ENCODE measurements at regions not wholly inside any gene's neighbourhood (a gene's known extent, or its start where the extent isn't known, plus 50 kb on each side); places are given as distances from the start of the nearest gene placed in this dataset.

GRCh38 chr17:45689451-45689850 lies 94.7 kb upstream of the CRHR1 start:
- DNase-seq = no peak

DNA sequence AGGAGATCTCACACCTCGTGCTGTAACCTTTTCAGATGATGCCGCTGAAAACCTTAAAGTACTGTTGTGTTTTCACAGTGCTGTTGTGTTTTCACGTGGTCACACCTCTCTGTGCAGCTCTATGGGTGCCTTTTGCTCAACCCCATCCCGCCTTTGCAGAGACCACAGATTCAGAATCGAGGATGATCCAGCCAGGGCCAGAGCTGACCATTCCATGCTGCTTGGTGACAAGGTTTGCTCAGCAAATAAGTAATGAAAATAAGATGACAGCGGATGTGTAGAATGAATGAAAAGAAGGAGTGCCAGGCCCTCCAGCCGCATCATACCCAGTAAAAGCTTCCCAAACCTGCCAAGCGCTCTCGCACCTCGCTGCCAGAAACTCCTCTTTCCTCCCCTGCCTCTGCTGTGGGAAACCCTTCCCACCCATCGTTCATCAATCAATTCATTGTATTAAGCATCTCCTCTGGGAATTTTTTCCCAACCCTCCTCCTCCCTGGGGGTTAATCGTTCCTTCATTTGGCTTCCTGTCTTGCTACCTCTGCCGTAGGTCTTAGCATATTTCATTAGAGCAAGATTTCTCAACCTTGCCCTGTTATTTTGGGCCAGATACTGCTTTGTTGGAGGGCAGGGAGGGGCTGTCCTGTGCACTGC lies 93.4 kb upstream of the CRHR1 start:
- no peak for DNase-seq

DNA sequence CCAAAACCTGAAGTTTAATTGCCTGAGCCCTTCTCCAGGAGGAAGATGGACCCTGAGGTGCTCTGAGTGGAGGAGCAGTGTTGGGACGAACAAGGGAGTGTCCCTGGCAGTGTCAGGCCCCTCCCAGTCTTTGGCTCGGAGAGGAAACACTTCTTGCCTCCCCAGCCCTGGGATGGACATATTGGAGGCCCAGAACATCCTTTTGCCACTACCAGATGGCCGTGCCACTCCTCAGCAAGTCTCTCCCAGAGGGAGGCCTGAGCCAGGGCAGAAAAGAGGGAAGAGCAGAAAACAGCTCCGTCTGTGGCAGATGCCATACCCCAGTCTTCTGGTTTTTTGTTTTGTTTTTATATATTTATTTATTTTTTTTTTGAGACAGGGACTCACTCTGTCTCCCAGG lies 91.5 kb upstream of the CRHR1 start:
- no peak for DNase-seq

DNA sequence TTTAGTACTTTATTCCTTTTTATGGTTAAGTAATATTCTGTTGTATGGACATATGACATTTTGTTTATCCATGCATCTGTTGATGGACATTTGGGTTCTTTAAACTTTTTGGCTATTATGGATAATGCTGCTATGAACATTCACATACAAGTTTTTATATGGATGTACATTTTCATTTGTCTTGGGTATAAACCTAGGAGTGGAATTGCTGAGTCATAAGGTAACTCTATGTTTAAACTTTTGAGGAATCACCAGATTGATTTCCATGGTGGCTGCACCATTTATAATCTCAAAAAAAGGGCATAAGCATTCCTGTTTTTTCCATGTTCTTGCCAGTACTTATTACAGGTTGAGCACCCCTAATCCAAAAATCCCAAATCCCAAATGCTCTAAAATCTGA lies 90.3 kb upstream of the CRHR1 start:
- no peak for DNase-seq

DNA sequence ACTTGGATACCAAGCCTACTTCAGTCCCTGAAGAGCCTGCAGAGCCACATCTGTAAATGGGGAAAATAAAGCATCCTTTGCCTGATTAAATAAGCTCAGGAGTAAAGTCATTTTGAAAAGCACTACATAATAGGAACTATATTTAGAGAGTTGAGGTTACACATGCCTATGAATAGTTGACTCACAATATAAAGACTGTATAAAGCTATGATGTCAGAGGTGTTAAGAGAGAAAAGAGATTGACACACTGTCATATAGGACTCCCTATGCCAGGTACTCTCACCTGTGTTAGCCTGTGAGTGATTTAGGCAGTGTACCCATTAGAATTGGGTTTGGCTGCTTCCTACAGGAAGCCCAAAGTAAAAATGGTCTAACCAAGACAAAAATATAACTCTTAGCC lies 87.7 kb upstream of the CRHR1 start:
- no peak for DNase-seq

- DNase-seq = no peak
Observed at GRCh38 chr17:45697076-45697475, 87.0 kb upstream of the CRHR1 start.

DNA sequence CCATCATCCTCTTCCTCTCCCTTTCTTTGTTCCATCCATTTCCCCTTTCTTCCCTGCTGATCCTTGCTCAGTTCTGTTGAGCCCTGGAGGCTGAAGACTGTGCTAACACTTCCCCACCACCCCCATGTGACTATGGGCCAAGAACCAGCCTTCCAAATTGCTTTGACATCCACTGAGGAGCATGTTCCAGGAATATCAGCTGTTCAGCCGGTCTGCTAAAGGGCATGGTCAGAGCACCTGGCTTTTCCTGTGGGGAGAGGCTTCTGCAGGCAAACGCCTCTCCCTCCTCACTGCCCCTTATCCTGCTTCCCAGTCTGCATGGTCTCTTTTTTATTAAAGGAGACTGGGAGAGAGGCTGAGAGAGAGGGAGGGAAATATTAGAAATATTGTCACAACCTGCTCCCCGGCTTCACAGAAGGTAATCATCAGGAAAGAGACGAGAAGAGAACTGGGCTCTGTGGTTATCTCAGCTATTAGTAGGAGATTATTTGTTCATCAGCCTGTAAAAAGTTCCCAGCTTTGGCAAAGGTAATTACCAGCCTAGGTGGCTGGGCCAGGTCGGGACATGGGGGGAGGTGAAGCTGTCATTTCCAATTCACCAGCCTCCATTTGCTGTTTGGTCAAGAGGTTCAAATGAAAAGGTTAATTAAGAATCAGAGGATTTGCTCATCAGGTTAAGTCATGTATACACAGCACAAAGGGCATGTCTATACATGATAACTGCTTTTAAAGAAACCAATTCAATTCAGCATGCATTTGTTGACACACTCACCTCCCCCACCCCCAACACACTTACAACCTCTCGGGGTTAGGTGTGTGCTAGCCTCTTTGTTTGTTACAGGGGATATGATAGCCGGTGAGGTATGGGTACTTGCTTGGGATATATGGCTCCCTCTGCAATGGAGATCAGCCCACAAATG lies 83.7 kb upstream of the CRHR1 start:
- DNase-seq = no peak

DNA sequence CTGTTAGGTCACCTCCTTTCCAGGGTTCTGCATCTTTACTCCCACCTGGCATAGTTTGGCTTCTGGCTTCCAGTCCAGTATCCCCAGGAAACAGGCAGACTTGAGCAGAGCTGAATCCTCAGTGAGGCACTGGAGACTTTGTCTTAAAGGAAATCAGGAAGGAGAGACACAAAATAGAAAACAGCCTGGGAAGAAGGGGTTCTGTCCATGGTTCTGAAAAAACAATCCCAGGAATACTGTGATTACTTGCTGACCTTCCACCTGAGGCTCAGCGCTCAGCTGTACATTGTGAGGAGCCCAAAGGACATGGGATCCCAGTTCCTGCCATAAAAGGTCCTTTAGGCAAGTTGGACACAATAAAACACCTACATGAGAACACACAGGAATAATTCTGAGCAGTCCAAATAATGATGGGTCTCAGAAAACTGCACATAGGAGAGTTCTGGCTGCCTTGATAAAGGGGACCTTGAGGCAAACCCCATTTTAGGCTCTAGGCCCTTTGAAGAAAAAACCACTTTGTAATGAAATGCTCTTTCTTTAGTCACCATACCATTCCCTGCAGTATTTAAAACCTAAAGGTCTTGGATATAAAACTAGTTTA lies 81.4 kb upstream of the CRHR1 start:
- no peak for DNase-seq

DNA sequence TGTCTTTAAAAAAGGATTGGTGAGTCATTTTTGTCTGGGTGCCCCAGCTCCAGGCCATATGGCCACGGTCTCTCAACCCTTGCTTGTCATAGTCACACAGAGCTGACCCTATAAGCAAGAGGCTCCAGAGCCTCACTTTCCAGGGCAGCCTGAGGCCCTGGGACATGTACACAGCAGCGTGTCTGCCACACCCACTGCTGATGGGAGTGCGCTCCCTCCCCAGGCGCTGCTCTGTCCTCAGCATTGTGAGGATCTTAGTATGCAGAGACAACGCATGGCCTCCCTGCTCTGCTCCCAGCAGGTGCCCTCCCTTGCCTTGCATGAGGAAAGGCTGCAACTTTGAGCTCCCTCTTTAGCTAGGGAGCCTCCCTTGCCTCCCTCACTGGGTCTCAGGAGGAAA lies 80.8 kb upstream of the CRHR1 start:
- no peak for DNase-seq

DNA sequence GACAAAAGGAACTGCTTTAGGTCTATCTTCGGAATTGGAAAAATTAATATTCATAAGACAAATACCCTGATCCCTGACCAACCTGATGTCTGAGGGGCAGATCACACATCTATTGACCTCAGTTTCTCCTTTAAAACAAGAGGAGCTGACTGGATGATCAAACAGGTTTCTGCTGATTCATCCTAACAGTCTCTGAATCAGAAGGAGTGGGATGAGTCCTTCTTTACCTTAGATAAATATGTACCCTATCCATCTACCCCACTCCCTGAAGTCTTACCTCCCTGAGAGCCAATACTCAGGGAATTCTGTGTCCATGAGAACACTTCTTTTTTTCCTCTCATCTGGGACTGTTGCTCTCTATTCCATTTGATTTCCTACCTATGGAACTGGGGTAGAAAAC lies 80.3 kb upstream of the CRHR1 start:
- no peak for DNase-seq

DNA sequence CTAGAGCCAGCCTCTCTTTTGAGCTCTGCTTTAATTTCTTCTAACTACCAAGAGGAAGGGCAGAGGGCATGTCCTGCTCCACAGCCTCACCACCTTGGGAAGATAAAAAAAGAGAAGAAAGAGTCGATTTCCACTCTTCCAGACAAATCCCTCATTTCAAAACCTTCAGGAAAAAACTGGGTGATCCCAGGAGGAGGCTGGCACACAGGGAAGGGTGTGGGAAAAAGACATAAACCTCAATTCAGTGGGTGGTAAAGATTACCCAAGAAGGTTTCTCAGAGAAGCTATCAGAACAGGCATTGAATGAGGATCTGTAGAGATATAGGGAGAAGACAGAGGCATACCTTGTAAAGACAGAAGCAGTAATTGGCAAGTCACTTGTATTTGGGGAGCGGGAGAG lies 79.9 kb upstream of the CRHR1 start:
- no peak for DNase-seq

DNA sequence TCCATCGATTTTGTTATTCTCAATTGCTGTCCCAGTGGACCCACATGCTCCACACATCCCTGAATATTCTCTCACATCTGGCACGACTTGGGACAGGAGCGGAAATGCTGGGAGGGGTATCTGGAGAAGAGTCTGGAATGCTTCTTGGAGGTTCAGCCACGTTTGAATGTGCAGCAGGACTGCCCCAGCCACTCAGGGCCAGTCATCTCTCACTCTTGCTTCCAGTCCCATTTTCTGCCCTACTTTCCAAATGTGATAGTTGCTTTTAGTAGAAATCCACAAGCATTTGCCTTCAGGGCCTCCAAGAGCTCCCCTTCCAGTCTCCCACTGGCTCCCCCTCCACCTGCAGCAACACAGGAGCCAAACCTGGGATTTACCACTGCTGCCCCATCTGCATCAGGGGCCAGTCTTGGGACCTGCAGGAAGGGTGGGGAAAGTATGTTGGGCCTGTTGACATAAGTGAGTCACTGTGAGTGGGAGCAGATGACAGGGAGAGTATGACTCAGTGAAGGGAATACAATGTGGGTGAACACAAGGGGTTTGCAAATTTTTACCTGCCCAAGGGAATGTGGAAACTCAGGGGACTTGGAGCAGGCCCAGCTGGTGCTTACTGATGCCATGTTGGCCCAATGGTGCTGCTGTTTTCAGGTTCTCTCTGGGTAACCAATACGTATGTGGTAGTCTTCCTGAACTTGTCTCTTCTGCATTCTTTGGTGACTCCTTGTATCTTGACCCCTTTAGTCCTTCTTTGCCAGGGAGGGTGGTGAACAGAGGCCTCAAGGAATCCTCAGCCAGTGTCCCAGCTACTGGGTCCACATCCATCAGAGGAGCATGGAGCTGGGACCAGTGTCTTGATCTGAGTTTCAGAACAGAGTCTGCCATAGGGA lies 78.8 kb upstream of the CRHR1 start:
- DNase-seq = no peak

DNA sequence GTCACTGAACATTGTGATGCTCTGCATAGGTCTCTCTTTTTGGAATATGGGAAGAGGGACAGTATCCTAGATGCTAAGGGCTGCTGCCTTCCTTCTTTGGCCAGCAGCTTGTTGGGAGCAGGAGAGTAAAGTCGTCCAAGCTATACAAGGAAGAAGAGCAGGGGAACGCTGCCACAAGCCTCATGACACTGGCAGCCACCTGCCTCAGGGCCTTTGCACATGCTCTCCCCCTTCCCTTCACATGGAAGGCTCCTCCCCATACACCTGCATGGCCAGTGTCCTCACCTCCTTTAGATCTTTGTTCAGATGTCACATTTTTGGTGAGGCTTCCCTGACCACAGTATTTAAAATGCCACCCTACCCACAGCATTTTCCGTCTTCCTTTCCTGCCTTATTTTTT lies 78.1 kb upstream of the CRHR1 start:
- DNase-seq = no peak

DNA sequence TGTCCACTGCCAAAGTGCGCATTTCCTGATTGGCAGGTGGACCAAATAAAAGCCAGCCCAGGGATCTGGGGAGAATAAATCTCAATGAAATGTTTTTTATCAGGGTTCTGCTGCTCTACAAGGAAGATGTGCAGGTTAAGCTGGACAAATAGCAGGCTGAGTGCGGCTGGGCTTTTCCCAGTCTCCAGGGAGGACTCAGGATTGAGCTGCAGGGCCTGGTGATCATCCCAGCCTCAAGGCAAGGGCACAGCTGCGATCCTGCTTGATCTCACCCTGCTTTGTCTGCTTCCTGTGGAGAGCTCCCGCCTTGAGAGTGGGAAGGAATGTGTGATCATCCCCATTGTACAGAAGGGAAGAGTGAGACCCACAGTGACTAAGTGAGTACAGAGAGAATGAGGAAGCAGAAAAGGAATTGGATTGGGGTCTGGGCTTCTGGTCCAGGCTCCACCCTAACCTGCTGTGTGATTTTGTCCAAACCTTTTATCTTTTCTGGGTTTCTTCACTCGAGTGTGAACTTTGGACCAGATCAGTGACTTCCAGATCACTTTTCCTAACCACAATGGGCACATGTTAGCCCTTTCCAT lies 75.3 kb upstream of the CRHR1 start:
- no peak for DNase-seq

DNA sequence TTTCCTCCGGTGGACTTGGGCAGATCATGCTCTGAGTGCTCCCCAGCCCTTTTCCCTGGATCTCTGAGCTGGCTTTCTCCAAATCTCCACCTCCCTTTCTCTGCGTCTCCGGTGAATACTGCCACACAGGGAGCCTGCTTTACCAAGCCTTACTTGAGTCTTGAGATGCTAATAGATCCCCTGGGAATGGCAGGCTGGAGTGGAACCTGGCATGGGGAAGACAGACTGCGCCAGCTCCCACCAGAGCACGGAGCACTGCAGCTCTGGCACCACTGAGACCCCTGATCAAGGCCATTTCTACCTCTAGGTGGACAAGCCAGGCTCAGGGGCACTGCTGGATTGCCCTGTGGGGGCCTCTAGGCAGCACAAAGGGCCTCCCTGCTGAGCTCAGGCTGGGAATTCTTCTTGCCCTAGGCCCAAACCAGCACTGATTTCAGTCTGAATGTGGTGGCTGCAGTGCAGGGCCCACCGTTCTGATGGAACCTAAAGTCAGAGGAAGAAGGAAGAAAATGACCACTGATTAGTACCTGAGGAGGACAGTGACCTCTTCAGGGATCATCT lies 74.3 kb upstream of the CRHR1 start:
- no peak for DNase-seq

GRCh38 chr17:45715787-45716186 lies 68.3 kb upstream of the CRHR1 start:
- no peak for DNase-seq

DNA sequence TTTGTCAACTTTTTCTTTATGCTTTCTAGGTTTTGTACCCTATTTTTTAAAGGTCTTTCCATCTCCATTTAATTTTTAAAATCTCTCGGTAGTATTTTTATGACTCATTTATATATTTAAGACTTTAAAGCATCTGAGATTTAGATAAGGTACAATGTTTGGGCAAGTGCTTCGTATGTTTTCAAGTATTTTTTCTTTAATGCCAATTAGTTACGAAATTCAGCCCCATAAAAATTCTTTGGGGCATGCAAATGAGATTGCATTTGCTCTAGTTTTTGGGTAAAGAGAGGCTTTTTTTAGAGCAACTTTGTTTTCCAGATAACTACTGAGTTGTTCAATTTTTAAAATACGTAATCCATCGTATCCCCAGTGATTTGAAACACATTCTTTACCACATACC lies 65.3 kb upstream of the CRHR1 start:
- no peak for DNase-seq

GRCh38 chr17:45719335-45720071 lies 64.6 kb upstream of the CRHR1 start:
- no peak for DNase-seq

- DNase-seq = no peak
Observed at GRCh38 chr17:45720386-45720785, 63.7 kb upstream of the CRHR1 start.

DNA sequence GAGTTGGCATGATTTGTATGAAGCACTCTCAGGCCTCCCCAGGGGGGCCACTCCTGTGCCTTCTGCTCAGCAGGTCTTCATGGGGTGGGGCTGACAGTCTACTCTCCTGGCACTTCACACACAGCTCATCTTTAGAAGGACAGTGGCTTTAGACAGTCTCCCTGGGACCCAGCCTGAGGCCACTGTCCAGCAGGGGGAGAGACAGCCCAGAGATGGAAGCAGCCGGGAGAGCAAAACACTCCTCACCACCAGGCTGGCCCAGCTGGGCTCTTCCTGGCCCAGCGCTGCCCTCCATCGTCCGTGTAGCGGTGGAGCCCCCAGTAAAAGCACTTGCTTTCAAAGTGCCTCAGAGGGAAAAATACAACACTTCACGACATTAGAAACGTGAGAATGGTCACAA lies 62.0 kb upstream of the CRHR1 start:
- no peak for DNase-seq

DNA sequence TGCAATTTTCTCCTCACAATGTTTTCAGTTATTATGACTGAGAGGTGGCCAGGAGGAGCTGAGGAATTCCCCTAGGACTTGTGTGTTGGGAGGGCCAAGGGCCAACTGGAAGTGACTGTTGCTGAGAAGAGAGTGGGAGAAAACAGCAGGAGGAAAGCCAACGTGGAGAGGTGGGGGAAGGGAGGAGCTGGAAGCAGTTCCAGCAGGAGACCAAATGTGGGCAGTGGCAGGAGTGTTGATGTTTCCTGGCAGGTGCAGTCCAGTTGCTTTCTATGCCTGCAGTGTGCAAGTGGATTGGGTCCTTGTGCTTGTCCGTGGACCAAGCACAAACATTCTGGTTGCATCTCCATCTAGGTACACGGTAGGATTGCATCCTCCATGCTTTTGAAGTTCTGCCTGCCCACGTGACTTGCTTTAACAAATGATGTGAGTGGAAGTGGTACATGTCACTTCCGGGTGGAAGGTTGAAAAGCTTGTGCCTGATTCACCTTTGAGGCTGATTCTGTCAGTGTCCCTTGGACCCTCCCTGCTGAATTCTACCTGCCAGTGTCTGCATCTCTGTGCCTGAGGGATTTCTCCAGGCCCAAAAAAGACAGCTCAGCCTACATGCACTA lies 54.7 kb upstream of the CRHR1 start:
- DNase-seq = no peak
